Gastrocnemius medialis (tissue), 4 donors: ENCODE measurements at regions not wholly inside any gene's neighbourhood (a gene's known extent, or its start where the extent isn't known, plus 50 kb on each side); places are given as distances from the start of the nearest gene placed in this dataset.

Source experiments
- POLR2A ChIP-seq, 2 donors: fragments of 450-650 bp; IDR thresholded peaks; one replicate each; pipeline ENCODE4 v1.6.1; 2017; ENCODE audit warnings: antibody characterized with exemption in 2 of 2, mild to moderate bottlenecking in 2 of 2, moderate library complexity in 2 of 2
- TF ChIP-seq, protein P1 (sequence below), 5 experiments: fragments of 450-650 bp in 3 of 5; fragments of 200-600 bp in 2 of 5; sonication (generic) in 2 of 5; IDR thresholded peaks in 4 of 5; conservative IDR thresholded peaks in 1 of 5; 1 replicate in 4 of 5; 2 replicates in 1 of 5; pipeline ENCODE4 v1.5.1; 2016 to 2019; ENCODE audit warnings: antibody characterized with exemption in 5 of 5, mild to moderate bottlenecking in 3 of 5, moderate library complexity in 3 of 5

GRCh38 chr2:3962719-3963118 lies 259.3 kb downstream of the DCDC2C start:
- TF ChIP-seq POLR2A (IDR thresholded peaks at IDR 0.05): no peak
- TF ChIP-seq, protein P1, sequence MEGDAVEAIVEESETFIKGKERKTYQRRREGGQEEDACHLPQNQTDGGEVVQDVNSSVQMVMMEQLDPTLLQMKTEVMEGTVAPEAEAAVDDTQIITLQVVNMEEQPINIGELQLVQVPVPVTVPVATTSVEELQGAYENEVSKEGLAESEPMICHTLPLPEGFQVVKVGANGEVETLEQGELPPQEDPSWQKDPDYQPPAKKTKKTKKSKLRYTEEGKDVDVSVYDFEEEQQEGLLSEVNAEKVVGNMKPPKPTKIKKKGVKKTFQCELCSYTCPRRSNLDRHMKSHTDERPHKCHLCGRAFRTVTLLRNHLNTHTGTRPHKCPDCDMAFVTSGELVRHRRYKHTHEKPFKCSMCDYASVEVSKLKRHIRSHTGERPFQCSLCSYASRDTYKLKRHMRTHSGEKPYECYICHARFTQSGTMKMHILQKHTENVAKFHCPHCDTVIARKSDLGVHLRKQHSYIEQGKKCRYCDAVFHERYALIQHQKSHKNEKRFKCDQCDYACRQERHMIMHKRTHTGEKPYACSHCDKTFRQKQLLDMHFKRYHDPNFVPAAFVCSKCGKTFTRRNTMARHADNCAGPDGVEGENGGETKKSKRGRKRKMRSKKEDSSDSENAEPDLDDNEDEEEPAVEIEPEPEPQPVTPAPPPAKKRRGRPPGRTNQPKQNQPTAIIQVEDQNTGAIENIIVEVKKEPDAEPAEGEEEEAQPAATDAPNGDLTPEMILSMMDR (IDR thresholded peaks at IDR 0.05 in 4 of 5, conservative IDR thresholded peaks at IDR 0.05 in 1 of 5): no peak
